NCI-H146 treated with DMSO at 0.1 percent for 48 hours (cell line): ENCODE measurements at regions not wholly inside any gene's neighbourhood (a gene's known extent, or its start where the extent isn't known, plus 50 kb on each side); places are given as distances from the start of the nearest gene placed in this dataset.
A peak's percentile ranks its signal among the peaks of the same experiment; 100 is the strongest.
"Not testable (repeated sequence)": the region's sequence is repeated elsewhere in the genome, so short reads cannot be mapped to it uniquely, and the experiment has no call there.

ENCODE experiments used
- DNase-seq: peaks from one replicate; lab custom pipeline; 2025; ENCODE audit not compliant: unreplicated experiment; lab: John Stamatoyannopoulos, UW

DNA sequence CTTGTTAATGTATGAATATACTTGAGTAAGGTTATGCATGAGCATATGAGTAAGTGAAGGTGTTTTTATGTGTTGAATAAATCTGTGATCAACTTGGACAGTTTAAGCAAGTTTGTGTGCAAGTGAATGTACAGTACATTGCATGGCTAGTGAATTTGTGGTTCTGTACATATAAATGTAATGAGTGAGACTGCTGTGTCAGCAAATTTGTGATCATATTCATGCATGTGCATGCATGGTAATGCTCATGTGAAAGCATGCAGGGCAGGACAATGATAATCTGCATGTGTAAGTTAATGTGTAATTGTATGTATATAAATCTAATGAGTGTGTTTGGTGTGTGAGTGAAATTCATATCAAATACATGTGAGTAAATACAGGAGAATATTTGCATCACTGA, 188.5 kb downstream of the PWWP3B start:
- no peak for DNase-seq

DNA sequence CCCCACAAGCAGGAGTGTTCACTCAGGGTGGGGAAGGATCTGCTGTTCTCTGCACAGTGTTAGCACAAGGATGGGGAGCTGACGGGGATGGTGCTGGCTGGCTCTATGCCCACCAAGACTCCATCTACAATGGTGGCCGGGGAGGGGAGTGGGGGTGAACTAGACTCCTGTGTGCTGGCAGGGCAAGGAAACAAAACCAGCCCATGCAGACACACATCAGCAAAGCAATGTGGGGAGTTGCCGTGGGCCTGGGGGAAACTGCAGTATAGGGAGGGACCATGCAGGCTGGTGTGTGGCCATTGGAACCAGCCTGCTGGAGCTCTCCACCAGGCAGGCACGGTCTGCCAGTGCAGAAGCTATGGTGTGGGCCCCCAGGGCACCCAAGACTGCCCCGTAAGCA, 195.1 kb downstream of the PWWP3B start:
- DNase-seq = no peak

DNA sequence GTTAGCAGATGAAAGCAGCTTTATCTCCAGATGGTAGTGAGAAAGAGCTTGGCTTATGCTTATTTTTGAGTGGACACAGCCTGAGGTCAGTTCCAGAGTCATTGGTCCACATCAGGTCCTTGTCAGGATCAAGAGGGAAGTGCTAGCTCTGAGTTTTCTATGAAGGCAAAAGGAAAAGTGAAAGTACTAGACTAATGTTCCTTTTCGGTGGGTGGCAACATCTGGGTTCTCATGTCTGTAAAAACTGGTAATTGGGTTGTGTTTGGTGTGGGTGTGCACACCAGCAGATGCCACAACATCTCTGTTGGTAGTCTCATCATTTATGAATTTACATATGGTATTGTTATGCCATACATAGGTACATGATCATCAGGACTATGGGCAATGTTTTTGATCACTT, 210.5 kb downstream of the PWWP3B start:
- DNase-seq = no peak

DNA sequence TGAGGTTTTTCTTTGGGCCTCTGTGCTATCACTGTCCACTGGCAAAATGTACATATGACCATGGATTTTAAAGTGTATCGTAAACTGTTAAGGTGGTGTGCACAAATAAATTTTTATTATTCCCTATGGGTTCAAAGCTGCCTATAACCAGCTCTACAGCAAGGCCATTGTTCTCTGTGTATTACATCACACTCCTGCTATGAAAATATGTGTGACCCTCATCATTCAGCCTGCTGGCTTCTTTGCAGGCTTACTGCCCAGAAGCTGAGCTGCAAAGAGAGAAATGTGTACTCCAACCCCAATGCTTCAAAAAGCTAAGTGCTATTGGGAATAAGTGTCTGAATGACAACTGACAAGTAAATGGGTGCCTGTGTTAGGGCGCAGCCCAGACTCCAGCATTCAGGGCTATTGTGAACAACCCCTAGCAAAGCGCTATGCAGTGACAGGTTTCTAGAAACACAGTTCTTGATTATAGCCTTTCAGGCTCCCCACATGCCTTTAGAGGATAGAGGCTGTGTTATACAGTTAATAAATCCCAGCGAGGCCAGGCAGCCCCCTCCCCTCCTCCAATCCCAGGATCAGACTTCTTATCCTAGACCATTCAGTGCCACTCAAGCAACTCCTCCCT, 220.4 kb upstream of the RADX start:
- no peak for DNase-seq

DNA sequence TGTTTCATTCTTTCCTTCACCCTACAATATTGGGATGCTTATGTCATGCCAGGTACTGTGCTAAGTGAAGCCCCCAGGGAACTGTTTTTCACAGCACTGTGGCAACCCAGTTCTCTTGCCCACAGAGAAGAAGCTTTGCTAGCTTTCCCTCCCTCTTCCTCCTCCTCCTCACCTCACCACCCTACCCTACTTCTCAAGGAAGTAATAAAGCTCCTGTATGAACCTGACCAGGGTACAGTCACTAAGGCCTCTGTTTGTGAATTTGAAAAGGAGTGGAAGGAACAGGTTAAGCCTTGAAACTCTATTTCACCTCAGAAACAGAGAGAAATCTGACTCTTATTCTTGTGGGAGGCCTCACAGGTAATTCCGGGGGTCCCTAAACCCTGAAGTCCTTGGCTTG, 219.4 kb upstream of the RADX start:
- no peak for DNase-seq

DNA sequence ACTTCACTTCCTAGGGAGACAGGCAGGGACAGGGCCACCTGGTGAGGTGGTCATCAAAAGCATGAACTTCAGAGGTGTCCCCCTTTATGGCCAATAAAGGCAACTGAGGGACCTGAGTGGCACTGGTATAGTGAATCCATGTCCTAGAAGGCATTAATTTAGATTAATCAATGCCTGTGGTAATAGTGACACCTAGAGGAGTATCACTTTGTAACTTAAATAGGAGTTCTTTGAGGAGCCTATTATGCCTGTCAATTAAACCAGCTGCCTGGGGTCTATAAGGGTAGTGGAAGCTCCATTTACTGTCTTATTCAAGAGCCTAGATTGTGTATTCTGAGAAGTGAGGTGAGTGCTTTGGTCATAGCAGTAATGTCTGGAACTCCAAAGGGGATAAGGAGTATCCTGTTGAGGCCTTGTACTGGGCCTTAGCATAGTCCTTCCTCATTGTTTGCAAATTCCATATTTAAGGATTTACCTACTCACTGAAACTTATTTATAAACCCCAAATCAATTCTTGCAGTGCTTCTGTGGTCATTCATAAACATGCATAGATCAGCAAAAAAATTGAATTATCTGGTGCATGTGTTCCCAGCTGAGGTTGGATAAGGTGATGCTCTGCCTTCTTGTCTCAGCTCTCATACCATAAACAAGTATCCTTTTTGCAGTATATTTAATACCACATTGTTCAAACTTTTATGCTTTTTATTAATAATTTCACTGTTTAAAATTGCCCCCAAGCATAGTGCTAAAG, 213.8 kb upstream of the RADX start:
- DNase-seq = no peak

DNA sequence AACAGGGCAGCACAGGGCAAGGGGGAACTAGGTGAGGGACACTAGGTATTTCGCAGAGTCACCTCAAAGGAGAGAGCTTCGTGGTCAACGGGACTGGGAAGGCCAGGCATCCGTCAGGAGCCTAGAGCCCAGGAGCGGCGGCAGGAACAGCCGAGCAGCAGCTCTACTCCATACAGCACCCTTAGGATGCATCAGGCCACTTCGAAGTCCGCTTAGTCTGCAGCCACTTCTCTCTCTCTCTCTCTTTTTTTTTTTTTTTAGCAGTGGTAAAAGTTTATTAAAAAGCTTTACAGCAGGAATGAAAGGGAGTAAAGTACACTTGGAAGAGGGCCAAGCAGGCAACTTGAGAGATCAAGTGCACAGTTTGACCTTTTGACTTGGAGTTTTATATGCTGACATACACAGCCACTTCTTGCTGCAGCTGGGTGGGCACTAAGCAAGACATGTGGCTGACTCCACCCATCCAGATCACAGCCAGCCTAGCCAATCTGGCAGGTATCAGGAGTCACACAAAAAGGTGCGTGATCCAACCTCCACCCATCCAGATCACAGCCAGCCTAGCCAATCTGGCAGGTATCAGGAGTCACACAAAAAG, 209.7 kb upstream of the RADX start:
- DNase-seq = no peak

DNA sequence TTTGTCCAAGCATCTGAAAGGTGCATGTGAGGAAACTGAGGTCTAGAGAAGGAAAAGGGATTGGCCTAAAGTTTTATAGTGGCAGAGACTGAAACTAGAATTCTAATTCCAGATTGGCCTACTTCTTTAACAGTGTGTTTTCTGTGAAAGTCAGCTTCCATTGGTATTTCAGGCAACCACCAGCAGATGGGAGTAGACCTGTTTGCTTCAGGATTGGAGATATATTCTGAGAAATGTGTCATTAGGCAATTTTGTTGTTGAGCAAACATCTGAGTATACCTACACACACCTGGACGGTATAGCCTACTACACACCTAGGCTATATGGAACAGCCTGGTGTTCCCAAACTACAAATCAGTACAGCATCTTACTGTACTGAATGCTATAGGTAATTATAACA, 207.3 kb upstream of the RADX start:
- no peak for DNase-seq

DNA sequence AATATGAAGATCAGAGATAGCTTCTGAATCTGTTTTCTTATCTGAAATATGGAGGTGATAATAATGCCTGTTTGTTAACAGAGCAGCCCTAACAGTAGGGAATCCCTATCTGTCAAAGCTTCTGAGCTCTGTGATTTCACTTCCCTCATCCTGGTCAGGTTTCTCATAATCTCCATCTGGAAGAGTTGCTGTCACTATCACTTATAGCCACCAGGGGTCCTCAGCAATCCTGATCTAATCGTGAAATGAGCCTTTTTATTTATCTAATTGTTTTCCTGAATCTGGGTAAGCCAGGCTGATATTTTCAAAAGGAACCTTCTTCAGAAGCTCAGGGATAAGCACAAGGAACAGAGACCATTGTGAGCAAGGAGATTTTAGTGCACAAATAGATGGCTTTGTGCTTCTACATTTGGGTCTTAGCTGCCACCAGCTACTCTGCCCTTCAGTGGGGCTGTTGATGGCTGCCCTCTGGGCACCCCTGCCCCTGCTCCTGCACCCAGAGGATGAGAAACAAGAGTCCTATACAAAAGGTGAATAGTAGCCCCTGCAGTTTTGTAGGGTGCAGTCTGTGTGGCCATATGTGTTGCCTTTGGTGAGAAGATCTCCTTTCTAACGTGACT, 196.4 kb upstream of the RADX start:
- DNase-seq = no peak

DNA sequence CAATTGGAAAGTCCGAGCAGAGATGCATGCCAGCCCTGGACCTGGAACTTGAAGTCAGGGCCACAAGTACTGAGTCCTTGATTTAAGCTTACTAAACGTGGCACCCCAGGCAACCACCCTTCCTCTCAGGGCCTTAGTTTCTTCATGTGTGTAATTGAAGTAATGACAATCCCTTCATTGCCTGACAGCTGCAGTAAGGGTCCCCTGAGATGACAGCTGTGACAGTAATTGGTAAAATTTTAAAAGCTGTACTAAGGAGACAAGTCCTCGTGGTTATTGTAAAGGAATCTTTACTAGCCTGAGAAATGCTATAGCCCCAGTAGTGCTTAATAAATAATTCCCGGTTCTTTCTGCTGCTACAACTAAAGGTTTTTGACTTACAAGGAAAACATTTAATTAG, 175.1 kb upstream of the RADX start:
- no peak for DNase-seq

DNA sequence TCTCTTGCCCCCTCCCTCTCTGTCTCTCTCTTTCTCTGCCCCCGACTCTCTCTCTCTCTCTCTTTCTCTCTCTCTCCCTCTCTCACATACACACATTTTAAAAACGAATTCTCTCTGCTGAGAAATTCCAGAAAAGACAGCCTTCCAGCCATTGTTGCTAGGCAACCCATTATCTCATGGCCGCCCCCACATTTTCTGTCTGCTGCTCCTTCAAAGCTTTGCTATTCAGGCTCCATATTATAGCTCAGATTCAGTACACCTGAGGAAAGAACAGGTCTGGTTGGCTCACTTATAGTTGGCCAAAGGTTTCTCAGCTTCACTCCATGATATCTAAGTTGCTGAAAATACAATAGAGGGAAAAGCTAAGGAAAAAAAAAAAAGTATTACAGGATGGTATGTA, 174.4 kb upstream of the RADX start:
- DNase-seq = no peak

DNA sequence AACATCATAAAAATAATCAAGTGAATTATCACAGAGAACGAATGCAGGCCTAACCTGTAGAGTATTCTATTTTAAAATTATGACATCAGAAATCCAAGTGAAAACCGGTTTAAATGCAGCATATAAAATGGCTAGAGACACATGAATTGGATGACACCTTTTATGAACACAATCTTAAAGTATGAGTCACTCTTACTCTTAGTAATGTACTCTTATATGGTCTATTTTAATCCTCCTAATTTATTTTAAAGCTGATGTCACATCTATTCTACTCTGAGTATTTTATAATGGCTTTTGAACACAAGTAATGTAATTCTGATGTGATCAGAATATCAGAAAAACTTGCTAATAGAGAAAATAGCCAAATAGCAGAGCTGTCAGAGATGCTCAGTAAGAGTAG, 161.4 kb upstream of the RADX start:
- DNase-seq = no peak

DNA sequence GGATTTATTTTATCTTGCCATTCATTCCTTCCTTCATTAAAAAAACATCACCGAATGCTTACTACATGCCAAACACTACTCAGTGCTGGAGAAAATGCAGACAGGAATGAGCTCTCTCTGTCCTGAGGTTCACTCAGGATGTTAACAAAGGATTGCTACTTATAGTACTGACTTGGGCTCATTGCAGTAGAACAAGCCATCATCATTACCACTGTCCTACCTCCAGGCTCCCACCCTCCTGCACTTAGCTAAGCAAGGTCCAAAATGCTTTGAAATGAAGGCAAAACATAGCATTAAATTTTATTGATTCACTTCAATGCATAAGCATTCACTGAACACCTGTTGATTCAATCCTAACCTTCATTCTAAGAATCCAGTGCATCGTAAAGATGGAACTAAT, 159.8 kb upstream of the RADX start:
- no peak for DNase-seq

DNA sequence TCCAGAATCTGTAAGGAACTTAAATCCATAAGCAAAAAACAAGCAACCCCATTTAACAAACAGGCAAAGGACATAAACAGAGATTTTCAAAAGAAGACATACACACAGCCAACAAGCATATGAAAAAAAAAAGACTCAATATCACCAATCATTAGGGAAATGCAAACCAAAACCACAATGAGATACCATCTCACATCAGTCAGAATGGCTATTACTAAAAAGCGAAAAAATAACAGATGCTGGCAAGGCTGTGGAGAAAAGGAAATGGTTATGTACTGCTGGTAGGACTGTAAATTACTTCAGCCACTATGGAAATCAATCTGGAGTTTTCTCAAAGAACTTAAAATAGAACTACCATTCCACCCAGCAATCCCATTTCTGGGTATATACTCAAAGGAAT, 156.8 kb upstream of the RADX start:
- DNase-seq = no peak

DNA sequence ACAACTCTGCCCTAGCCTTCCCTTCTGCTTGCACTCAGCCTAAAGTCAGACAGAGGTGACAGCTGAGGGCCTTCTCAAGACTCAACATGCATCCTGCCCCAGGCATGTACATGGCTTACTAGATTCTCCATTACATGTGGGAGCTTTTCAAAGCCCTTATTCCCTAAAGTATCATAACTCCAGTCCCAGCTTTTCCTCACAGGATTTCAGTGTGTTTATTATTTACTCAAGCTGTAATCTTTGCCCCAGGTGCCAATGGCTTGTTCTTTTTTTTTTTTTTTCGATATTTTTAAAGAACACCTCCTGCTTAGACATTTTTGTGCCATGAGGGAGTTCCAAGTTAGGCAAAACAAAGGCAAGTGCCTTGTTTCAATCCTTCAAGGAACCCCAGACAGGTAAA, 154.0 kb upstream of the RADX start:
- no peak for DNase-seq

DNA sequence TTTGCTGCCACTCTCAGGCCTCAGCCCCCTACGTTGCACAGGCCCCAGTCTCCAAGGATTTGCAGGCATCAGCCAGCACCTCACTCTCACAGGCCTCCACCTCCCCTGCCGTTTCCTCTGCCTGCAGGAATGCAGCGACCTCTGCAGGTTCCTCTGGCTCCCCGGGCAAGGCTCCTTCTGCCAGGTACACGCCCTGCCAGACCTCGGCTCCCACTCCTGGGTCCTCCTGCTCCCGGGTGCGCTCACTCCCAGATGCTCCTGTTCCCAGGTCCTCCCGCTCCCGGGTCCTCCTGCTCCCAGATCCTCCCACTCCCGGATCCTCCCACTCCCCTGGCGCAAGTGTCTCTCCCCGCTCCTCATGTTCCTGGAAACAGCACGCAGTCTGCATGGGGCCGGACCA, 144.4 kb upstream of the RADX start:
- DNase-seq = no peak

DNA sequence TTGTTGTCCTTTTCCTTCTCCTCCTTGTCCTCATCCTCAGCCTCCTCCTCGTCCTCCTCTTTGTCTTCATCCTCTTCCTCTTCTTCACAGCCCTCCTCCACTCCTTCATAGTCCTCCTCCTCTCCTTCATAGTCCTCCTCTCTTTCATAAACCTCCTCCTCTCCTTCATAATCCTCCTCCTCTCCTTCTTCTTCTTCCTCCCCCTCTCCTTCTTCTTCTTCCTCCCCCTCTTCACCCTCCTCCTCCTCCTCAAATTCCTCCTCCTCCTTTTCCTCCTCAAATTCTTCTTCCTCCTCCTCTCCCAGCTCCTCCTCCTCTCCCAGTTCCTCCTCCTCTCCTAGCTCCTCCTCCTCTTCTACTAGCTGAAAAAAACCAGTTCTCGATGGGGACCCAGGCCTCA, 143.8 kb upstream of the RADX start:
- no peak for DNase-seq

DNA sequence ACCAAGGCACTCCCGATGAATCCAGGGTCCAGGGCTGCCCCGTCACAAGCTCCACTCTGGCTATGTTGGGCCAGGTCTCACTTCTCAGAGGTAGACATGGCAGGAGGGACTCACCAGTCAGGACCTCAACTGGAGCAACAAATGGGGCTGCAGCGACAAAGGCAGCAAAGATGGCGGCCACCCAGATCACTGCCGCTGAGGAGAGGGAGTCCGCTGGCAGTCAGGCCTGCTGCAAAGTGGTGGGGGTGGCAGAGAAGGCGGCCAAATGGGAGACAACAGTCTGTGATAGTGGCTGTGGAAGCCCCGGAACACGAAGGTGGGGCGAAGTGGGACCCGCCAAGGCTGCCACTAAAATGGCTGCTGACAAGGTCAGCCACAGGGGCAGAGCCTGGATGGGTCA, 143.3 kb upstream of the RADX start:
- no peak for DNase-seq

DNA sequence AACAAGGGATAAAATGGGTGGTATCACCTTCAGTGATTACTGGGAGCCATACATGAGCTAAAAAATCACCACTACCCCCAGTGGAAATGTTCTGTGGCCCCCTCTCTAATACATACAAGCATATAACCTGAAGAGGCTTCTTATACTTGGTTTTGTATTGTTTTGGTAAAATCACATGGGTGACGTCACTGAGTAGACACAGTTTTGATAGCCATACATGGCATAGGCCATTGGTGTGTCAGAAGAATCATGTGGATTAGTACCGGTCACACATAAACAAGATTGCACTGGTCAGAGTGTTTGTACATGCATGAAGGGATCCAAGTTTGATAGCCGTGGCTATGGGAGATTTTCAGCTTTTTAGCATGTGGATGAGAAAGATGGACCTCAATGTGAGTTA, 131.9 kb upstream of the RADX start:
- DNase-seq = no peak

DNA sequence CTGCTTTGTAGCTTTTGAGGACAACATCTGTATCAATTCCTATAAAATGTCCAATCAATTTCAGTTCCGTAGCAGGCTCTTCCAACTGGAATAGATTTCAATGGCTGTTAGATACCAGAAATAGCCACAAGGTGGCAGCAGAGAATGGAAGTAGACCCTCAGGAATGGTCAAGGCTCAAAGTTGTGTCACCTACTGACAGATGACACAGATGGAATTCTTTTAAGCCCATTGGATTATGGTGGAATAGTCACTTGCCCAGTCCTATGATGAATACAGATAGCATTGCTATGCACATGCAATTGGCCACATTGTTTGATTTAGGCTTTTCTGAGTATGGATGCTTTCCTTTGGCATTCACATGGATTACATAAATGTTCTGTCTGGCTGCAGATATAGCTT, 130.4 kb upstream of the RADX start:
- peak; percentile 0 for DNase-seq

DNA sequence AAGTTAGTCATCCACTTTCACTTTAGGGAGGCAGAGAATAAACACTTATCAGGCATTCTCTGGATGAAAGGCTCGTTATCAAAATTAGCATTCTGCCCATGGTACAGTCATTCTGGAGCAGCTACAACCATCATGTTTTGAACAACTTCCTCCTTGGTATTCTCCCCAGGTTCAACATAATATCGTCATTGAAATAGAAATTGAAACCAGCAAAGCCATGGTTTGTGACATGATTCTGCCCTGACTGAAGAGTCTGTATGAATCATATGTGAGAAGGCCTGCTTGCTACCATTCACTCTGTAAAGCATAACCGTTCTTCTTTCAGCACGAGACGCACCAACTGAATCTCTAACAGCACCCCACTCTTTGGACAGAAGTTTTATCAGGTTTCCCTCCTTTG, 127.5 kb upstream of the RADX start:
- no peak for DNase-seq

DNA sequence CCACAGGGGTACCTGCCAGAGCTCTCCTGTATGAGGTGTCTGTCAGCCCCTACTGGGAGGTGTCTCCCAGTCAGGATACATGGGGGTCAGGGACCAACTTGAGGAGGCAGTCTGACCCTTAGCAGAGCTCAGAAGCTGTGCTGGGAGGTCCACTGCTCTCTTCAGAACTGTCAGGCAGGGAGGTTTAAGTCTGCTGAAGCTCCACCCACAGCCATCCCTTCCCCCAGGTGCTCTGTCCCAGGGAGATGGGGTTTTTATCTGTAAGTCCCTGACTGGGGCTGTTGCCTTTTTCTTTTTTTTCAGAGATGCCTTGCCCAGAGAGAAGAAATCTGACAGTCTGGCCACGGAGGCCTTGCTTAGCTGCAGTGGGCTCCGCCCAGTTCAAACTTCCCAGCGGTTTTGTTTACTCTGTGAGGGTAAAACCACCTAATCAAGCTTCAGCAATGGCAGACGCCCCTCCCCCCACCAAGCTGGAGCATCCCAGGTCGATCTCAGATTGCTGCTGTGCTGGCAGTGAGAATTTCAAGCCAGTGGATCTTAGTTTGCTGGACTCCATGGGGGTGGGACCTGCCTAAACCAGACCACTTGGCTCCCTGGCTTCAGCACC, 118.5 kb upstream of the RADX start:
- DNase-seq = not testable (repeated sequence)
